ENCODE measurements at regions not wholly inside any gene's neighbourhood (a gene's known extent, or its start where the extent isn't known, plus 50 kb on each side); places are given as distances from the start of the nearest gene placed in this dataset.

- DNase-seq (ENCODE audit: low read depth, low spot score) = no peak
Measured at GRCh38 chr10:108791030-108791429, 1132.3 kb downstream of the XPNPEP1 start.

DNA sequence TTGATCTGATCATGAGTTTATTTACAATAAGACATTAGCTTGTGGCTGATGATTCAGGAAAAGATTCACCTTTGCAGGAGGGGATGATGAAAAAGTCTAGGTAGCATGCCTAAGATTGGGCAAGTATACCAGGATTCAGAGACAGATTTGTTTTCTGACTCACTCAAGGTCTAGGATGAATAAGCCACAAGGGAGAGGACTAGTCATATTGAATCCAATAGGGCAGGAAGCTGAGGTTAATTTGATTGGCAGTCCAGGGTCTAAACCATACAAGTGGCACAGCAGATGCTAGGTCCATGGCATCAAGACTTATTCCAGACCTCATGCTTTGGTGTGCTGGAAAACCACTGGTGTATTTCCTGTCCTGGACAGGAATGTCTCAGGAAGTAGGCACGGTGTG lies 1133.4 kb downstream of the XPNPEP1 start:
- DNase-seq (ENCODE audit: low read depth, low spot score) = no peak

GRCh38 chr10:108789336-108789735 lies 1134.0 kb downstream of the XPNPEP1 start:
- no peak for DNase-seq (ENCODE audit: low read depth, low spot score)

GRCh38 chr10:108788891-108789290 lies 1134.4 kb downstream of the XPNPEP1 start:
- no peak for DNase-seq (ENCODE audit: low read depth, low spot score)

DNA sequence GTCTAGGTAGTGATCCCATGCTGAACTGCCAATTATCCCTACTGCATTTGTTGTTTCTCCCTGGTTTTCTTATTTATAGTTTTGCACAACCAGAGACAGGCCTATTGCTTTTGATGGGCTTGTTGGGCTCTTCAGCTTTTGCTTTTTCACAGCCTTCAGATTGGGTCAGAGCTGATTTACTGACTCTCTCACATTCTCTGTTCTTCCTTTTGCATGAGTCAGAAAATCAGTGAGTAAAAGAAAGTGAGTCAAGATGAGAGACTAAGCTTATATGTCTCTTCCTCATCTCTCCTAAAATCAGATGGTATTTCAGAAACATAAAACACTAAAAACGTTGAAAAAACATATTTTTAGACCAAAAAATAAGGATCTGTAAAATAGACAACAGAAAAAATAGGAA lies 1135.4 kb downstream of the XPNPEP1 start:
- no peak for DNase-seq (ENCODE audit: low read depth, low spot score)

GRCh38 chr10:108785011-108785410 lies 1138.3 kb downstream of the XPNPEP1 start:
- DNase-seq (ENCODE audit: low read depth, low spot score) = no peak

GRCh38 chr10:108784534-108784933 lies 1138.8 kb downstream of the XPNPEP1 start:
- DNase-seq (ENCODE audit: low read depth, low spot score) = no peak

DNA sequence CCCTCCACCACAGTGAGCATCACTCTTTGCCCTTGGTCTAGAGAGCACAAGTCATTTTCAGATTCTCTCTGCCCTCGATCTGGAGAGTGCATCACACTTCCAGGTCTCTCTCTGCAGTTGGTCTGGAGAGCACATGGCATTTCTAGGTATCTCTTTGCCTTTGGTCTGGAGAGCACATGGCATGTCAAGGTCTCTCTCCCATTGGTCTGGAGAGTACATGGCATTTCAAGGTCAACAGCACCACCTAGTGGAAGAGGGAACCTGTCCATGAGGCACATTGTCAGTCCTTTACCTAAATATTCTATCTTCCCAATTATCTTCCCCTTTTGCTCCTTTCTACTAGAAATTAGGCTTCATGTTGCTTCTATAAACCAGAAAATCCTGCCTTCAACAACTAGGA lies 1139.4 kb downstream of the XPNPEP1 start:
- DNase-seq (ENCODE audit: low read depth, low spot score) = peak; percentile 75

DNA sequence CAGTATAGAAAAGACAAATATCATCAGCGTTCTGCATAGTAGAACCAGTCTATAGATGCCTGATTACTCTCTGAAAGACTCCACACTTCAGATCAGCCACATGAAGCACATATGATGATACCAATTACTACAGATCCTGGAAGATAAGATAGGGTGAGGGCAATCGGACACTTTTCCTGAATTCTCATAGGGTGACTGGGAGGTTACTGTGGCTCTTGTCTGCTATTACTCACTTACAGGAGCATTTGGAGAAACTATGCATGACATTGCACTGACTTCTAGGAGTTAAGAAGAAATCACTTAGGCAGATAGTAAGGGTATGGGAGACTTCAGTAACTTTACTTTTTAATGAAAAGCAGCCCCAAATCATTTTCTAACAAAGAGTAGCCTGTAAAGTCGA lies 1140.9 kb downstream of the XPNPEP1 start:
- DNase-seq (ENCODE audit: low read depth, low spot score) = no peak

DNA sequence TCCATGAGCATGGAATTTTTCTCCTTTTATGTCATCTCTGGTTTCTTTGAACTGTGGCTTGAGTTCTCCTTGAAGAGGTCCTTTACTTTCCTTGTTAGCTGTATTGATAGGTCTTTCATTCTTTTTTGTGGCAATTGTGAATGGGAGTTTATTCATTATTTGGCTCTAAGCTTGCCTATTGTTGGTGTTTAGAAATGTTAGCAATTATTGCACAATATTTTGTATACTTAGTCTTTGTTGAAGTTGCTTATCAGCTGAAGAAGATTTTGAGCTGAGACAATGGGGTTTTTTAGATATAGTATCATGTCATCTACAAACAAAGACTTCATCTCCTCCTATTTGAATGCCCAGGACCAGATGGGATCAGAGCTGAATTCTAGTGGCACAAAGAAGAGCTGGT lies 1143.8 kb downstream of the XPNPEP1 start:
- no peak for DNase-seq (ENCODE audit: low read depth, low spot score)

GRCh38 chr10:108775911-108776475 lies 1147.3 kb downstream of the XPNPEP1 start:
- DNase-seq (ENCODE audit: low read depth, low spot score) = no peak

GRCh38 chr10:108771106-108771505 lies 1152.2 kb downstream of the XPNPEP1 start:
- no peak for DNase-seq (ENCODE audit: low read depth, low spot score)

- DNase-seq (ENCODE audit: low read depth, low spot score) = no peak
Measured at GRCh38 chr10:108765794-108766193, 1157.5 kb downstream of the XPNPEP1 start.

DNA sequence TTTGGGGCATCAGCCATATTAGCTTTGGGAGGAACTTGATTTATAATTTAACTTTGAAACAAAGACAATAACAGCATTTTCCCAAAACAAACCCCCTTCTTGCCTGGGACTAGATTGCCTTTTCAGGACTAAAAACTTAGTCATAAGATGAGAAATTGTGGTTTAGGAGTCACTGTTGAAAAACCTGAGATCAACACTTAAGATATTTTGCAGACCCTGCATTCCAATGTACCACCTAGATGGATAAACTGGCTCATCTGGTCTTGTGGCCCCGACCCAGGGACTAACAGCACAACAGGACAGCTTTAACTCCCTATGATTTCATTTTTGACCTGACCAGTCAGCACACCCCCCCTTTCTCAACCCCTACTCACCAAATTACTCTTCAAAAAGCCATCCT lies 1165.4 kb downstream of the XPNPEP1 start:
- DNase-seq (ENCODE audit: low read depth, low spot score) = no peak

DNA sequence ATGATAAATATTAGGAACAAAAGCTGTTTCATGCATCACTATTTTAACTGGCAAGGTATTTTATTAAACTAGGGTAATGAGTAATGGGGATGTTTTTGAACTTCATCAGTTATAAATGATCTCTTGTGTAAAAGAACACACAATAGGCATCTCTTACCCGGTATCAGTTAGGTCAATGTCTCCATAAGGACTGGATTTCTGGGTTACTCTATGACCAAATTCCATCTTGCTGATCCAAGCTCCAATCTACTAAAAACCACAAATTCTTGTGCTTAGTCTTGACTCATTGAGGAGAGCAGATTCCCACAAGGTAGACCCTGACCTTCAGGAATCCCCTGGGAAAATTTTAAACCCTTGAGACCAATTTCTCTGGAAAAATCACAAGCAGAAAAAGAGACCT lies 1167.7 kb downstream of the XPNPEP1 start:
- no peak for DNase-seq (ENCODE audit: low read depth, low spot score)

GRCh38 chr10:108753326-108753725 lies 1170.0 kb downstream of the XPNPEP1 start:
- no peak for DNase-seq (ENCODE audit: low read depth, low spot score)

DNA sequence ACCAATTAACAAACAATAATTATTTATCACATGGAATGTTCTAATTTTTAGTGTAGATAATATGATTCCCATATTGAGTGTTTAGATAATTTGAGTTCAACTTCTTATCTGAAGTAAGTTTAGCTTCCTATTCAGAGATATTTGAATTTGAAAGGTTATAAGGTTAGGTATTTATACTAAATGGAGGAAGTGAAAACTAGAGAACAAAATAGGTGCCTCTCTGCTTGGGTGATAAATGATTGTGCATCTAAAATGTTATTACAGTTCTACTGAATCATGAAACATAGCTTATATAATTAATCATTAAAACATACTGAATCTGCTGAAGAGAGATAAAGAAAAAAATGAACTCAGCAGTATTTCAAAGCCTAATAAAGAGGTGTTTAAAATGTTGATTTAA lies 1174.3 kb downstream of the XPNPEP1 start:
- DNase-seq (ENCODE audit: low read depth, low spot score) = no peak

DNA sequence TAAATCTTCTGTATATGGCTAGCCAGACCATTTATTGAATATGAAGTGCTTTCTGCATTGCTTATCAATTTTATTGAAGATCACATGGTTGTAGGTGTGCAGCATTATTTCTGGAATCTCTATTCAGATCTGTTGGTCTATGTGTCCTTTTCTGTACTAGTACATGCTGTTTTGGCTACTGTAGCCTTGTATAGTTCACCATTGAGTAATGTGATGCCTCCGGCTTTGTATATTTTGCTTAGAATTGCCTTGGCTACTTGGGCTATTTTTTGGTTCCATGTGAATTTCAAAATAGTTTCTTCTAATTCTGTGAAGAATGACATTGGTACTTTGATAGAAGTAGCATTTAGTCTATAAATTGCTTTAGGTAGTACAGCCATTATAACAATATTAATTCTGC lies 1187.2 kb downstream of the XPNPEP1 start:
- DNase-seq (ENCODE audit: low read depth, low spot score) = no peak

GRCh38 chr10:108735380-108735779 lies 1187.9 kb downstream of the XPNPEP1 start:
- DNase-seq (ENCODE audit: low read depth, low spot score) = no peak

- no peak for DNase-seq (ENCODE audit: low read depth, low spot score)
Measured at GRCh38 chr10:108721874-108722273, 1201.4 kb downstream of the XPNPEP1 start.

DNA sequence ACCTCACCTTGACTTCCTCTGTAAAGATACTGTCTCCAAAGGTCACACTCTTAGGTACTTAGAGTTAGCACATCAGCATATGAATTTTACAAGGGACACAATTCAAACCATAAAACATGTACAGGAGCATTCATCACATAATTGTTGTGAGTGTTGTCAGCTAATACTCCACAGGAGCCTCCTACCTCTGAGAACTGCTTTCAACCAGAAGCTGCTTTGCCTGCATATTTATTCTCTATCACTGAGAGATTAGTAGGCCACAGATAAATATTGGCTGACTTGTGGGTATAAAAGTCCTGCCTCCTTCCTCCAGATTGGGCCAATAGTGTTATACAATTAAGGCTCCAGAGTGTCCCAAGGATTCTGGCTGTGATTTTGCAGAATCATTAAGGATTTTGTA lies 1207.0 kb downstream of the XPNPEP1 start:
- DNase-seq (ENCODE audit: low read depth, low spot score) = no peak

DNA sequence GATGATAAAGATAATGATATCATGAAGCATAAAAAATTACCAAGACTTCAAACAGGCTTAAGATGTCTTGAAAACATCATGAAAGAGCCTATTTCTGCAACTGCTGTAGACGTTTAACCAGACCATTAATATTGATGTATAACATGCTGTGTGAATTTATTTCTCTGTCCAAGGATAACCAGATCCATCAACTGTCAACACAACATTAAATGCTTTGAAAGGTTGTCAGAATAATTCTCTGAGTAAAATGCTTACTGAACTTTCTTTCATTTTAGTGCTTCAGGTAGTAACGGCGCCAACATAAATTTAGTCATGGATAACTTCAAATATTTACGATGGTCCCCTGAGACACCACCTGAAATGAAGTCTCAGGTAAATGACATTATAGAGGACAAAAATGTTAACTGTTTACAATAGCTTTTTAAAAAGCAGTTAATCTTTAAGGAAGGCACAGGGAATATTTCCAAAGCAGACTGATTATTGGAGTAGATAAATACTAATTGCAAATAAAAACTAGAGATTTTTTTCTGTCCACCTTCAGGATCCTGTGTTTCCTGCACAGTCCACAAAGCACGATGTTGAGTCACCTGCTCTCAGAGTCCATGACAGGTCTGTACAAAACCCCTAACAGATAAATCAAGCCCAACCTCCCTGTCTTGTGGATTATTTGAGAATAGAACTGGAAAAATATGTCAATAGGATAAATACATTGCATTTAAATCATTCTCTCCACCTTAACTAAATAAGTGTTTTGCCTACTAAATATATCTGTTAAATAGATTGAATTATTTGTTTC lies 1213.2 kb downstream of the XPNPEP1 start:
- no peak for DNase-seq (ENCODE audit: low read depth, low spot score)

DNA sequence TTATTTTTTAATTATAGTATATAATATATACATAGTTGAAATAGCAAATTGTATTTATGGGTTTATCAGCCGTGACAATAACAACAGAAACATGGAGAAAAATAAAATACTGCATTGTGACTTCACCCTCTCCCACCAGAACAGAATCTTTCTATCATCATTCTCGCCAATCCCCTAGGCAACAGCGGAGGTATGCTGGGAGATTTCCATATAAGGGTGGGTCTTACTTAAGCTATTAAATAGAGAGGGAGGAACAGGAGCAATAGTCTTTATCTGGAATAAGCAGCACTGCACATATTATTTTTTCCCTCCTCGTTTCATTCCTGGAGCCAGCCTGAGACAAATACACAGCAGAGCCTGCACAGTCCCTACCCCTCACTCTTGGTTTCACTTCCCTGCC lies 1214.9 kb downstream of the XPNPEP1 start:
- no peak for DNase-seq (ENCODE audit: low read depth, low spot score)

Data from iPS DF 19.7 (cell line).